ENCODE measurements at regions not wholly inside any gene's neighbourhood (a gene's known extent, or its start where the extent isn't known, plus 50 kb on each side); places are given as distances from the start of the nearest gene placed in this dataset.

DNA sequence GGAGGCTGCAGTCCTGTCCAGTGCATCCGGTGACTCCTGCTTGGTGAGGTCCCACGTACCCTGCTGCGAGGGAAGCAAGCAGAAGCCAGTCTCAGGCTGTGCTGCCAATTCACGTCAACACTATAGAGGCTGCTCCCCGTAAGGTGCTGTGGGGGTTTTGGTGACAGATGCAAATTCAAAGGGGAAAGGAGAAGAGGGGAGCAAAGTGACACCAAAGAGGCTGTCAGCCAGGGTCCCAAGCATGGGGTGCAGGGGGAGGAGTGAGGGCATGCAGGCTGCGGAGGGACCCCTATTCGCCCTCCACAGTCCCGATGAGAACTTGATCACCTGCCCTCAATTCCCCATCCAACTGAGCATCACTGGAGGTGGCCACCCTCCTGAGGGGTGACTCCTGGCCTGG is 179.4 kb upstream of the HS6ST1 start:
- no peak for DNase-seq

DNA sequence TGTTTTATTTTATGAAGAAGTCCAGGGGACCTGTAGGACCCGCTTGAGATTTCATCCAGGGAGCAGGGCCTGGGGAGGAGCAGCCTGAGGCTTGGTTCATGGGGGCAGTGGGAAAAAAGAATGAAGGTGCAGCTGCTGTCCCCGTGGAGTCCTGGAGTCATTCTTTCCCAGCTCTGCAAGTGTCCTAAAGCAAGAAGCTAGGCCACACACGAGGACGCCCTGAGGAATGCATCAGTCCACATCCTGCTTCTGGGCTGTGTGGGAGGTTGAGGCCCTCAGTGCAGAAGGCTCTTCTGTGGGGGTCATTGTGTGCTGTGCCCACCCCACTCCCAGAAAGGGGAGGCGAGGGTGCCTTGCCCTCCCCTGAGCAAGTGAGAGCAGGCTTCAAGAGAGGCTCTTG is 179.9 kb upstream of the HS6ST1 start:
- DNase-seq, result no peak

DNA sequence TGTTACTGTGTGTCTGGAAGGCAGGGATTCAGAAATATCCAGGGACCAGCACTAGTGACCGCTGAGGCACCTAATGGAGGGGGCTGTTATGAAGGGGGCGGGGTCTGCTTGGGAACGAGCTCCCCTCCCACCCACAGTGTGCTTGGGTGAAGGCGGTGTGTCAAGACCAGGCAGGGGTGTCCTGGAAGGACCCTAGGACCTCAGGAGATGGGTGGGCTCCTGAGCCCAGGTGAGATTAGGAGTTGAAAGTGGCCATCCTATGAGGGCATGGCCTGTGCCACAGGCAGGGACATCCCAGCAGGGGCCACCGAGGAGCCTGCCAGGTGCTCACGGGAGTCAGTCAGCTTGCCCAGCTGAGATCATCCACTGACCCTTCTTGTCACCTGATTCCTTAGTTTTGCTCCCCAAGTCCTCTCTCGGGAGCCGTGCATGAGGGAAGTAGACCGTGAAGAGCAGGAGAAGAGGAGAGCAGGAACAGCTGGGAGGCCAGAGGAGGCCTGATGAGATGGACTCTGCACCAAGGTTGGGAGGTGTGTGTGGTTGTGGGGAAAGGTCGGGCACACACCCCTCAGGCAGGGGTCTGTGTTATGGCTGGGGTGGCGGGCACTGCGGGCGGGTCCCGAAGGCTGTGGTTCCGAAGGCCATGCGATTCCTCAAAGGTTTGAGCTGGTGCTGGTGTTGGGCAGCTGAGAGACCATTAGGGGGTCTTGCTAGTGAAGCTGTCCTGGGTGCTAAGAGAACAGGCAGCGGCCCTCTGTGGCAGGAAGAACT is 180.9 kb upstream of the HS6ST1 start:
- no peak for DNase-seq

DNA sequence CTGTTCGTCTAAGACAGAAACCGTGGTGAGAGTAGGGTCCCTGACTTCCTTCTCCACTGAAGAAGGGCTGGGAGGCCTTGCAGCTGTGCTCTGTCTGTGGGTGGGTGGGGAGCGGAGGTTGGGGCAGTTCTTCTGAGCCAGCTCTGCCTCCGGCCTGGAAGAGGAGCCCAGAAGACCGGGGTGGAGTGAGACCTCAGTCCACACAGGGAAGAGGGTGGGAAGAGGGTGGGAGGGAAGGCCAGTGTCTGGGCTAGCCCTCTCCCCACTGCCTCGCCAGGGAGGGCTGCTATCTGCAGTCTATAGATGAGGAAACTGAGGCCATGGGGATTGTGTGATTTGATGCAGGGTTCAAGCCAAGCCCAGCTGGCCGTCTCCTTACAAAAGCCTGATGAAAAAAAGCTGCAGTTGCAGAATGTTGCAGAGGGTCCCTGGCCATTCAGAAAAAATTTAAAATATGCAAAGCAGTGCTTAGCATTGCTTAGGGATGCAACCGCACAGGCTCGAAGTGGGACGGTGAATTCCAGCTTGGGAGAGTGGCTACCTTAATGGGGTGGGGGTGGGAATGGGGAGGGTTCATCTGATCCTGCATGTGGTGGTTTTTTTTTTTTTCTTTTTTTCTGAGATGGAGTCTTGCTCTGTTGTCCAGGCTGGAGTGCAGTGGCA is 181.6 kb upstream of the HS6ST1 start:
- DNase-seq, result no peak

DNA sequence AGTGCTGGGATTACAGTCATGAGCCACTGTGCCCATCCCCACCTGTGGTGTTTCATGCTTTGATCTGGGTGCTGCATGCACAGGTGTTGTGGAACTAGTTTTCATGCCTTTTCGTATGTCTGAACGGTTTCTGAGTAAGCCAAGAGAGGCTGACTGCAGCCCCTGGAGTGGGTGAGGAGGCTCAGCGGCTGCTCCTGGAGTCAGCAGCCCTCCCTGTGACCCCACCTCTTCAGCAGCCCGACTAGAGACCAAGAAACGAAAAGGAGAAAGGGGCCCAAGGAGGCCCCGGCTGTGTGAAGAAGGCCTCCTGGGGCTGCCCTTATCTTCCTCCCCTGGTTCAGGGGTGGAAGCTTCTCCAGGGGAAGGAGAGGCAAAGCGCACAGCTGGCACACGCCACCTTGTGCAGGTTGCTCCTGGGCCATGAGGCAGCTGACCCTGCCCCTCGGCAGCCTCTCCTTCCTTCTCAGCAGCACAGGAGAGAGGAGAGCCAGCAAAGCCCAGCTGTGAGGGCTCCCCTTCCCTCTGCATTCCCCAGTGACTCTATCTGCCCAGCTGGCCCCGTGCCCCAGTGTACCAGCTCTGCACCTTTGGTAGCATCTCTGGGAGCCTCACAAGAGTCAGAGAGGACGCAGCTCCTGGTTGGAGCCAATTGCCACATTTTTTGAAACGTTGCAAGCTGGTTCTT is 182.5 kb upstream of the HS6ST1 start:
- DNase-seq, result no peak

DNA sequence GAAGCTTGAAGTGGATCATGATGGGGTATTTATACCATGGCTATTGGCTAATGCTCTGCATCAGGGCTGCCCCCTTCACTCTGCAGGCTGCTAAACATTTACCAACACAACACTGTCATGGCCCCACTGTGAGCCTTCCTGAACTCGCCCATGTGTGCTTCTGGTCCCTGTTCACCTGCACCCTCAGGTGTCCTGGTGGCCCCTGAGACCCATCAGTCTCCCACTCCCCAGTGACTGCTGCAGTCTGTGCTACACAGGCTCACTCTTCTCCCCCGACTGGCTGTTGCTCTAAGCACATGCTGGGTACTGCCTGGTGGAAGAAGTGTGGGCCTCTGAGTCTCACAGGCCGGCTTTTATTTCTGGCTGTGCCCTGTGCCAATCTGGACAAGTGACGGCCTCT is 183.0 kb upstream of the HS6ST1 start:
- no peak for DNase-seq

DNA sequence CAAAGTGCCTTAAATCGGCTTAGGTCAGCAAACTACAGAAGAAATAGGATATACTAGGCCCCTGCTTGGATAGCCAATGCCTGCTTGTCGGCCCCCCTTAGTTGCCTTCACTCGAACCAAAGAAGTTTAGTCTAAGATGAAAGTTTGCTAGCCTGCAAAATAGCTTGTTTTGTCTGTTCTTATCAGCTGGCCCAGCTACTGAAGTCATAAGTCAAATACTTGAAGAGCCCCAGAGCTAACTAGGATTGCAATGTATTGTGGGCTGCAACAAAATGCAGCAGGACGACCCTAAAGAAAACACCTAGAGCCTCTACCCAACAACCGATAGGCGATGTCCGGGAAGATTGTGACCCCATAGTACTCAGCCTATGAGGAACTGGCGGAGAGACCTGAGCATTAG is 183.5 kb upstream of the HS6ST1 start:
- DNase-seq, result no peak

DNA sequence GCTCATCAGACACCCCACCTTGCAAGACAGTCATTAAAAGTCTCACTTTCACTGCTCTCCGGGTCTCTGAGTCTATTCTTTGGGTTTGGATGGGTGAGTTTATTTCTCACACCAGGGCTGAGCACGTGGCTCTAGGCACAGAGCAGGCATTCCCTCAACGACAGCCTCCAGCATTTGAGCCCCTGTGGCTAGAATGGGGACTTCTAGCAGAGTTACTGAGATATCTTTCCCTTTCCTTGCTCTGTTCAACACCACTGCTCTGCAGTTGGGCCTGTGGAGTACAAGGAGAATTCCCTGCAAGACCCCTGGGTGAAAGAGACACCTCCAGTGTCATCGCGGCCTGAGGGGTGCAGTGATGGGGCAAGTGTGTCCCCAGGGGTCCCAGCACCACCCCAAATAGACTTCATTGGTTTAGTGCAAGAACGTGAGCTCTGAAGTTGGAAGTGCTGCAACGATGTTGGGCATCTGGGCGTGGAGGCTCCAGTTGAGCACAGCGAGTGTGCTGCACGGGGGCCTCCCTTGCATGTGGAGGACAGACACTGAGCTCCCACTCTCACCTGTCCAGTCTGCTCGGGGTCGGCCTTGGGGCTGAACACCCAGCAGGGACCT is 184.1 kb upstream of the HS6ST1 start:
- no peak for DNase-seq

DNA sequence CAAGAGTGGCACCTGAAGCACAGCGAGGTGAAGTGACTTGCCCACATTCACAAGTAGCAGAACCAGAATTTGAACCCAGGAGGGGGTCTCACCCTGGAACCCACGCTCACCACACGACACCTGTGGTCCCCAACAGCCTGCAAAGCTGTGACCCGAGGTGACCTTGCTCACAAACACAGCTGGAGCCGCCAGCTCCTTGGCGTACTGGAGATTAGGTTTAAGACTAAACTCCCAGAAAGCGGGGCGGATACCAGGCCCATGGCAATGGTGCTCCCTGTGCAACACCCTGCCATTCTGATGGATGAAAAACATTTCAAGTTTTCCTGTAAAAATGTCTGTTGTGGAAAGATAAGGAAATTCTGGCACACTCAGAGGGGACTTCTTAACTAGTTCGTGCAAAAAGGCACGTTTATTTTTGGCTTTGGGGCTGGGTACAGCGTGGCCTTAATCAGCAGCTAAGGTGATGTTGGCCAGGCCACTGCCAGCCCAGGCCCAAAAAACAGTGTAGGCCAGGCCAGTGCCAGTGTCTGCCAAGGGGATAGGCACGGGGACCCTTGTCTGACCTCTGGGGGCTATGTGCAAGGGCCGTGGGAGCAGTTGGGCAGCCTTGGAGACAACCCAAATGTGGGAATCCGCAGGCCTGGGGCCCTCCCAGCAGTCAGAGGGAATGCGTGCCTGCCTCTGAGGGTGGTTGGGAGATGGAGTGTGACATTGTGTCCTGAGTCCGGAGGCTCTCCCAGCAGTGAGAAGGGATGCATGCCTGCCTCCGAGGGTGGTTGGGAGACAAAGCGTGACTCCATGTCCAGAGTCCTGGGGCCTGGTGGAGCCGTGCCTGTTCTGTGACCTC is 185.0 kb upstream of the HS6ST1 start:
- DNase-seq, result no peak

DNA sequence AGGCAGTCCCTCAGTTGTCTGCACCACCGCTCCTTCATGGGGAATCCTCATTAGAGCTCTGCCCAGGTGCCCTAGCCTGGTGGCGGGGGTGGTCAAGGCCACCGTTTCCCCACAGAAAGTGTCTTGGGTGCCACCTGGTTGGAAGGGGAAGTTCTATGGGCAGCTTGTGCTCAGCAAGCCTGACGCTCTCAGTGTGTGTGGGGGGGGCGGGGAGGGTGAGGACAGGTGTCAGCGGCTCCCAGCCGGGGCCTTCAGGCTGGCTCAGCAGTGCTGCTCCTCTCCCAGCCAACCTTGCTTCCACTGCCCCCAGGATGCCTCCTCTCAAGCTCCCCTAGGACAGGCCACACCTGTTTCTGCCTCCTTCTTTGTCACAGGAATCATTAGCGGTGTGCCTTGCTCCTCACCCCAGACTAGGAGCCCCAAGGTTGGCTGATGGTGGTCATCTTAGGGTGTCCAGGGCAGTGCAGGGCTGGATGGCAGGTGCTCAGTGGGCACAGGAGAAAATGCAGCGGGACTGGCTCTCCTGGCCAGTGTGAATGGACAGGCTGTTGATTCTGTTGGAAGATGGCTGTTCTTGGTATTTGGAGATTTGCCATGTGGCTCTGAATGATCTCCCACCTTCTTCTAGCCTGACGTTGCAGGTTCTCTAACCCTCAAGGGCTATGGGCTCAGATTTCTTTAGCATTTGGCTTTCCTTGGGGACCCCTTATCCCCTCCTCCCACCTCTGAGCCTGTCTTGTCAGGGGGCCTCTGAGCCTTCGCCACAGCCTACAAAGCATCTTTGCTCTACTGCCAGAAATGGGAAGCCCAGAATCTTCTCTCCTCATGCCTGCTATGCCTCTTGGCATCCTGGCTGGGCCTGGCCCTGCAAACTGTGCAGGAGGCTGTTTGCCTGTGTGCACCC is 185.8 kb upstream of the HS6ST1 start:
- peak; percentile 15 for DNase-seq

DNA sequence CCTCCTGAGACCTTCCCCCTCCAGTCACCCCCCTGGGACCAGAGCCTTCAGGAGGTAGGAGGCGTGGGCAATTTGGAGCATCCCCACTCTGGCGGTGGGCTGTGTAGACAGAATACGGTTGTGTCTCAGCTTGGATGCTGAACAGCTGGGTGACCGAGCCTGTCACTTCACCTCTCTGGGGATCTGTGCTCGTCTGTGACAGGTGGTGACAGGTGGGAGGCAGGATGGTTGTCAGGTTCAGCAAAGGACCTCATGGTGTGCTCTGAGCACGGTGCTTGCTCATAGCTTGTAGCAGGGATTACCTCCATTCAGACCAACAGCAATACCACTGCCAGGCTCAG is 186.5 kb upstream of the HS6ST1 start:
- DNase-seq, result no peak

DNA sequence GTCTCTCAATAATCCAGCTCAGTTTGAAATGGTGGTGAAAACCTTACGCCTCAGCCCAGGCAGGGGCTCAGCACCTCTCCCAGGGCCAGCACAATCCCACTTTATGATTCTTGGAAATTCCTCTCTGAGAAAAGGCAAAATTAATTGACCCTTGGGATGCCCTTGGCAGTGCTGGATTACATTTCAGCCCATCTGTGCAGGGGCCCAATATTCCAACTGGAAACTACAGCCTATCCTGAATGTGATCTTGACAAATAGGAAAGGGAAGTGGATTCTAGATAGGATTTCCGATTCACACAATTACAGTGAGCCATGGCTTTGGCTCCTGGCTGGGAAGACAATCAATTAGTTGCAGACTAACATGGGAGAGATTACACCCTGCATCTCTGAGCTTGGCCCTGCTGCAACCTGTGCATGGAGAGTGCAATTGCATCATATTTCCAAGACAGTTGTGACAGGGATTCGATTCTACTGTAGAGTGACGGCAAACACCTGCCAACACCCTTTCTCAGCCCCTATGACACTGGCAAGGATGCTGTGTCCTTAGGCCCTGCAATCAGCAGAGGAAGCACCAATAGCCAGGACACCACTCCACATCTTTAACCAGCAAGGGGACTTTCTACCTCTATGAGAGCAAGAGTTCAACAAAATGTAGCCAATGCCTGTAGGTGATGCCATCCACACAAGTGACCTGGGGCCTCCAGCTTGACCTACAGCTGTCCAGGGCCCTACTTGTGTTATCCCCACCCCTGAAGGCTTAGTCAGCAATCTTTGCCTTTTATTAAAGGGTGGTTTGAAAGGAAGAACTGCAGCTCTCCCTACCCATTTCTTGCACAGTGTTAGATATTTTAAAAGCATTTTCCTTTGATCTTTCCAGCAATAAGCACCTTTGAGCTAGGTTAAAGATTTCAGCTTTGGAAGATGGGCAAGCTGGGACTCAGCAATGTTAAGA is 187.2 kb upstream of the HS6ST1 start:
- no peak for DNase-seq

DNA sequence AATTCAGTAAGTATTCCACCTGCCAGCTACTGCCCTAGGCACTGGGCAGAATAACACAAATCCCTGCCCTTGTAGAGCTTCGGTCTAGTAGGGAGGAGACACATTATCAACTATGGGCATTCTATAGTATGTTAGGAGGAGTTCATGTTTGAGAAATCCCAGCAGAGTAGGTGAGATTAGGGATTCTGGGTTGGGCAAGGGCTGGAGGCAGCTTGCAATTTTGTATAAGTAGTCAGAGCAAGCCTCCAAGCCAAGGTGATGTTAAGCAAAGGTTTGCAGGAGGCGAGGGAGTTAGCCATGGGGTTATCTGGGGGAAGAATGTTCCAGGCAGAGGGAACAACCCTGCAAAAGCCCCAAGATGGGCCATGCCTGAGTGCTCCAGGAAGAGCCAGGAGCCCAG is 187.9 kb upstream of the HS6ST1 start:
- no peak for DNase-seq

DNA sequence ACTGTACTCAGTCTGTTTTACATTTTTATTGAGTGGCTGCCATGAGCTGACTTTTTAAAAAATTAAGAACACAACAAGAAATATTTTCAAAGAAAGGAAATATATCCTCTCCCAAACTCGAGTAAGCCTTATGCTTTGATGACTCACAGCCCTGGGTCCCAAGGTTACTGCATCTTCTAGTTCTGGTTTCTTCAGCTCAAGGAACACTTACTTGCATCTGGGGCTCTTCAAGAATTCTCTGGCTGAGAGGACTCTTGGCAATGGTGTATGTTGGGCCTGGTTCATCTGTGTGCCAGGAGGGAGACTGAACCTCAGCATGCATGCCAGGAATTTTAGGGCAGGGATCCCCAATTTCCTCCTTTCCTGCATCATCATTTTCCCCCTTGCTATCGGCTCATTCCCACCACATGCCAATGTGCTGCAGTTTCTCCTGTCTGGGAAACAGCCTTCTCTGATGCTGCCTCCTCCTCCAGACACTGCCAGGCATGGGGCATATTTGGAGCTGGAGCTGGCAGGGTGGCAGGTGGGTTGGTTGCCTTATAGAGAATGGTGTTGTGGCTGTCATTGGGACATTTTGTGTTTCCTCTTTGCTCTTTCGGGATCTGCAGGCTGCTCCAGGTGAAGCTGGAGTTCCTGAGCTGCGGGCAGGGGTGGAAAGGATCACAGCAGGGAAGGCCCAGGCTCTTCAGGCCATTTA is 192.2 kb upstream of the HS6ST1 start:
- DNase-seq, result no peak

DNA sequence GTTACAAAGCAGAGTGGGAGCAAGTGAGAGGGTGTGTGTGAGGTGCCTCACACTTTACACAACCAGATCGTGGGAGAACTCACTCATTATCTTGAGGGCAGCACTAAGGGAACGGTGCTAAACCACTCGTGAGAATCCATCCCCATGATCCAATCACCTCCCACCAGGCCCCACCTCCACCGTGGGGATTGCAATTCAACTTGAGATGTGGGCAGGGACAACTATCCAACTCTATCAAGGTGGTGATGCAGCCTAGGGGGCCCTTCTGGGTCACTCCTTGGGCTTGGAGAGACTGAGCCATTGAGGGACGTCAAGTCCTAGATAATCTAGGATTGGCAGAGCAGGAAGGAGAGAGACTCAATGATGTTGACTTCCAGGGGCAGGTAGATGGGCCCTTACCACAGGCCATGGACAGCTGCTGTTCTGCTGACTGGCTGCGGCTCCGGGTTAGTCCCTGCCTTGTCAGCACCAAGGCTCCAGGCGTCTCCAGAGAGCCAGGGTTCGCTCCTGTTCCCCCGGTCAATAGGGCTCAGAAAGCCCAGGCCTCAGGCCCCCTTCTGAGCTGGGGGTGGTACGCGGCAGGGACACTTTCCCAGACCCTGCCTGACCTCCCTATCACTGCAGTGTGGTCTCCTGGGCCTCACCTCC is 193.2 kb upstream of the HS6ST1 start:
- DNase-seq, result no peak

DNA sequence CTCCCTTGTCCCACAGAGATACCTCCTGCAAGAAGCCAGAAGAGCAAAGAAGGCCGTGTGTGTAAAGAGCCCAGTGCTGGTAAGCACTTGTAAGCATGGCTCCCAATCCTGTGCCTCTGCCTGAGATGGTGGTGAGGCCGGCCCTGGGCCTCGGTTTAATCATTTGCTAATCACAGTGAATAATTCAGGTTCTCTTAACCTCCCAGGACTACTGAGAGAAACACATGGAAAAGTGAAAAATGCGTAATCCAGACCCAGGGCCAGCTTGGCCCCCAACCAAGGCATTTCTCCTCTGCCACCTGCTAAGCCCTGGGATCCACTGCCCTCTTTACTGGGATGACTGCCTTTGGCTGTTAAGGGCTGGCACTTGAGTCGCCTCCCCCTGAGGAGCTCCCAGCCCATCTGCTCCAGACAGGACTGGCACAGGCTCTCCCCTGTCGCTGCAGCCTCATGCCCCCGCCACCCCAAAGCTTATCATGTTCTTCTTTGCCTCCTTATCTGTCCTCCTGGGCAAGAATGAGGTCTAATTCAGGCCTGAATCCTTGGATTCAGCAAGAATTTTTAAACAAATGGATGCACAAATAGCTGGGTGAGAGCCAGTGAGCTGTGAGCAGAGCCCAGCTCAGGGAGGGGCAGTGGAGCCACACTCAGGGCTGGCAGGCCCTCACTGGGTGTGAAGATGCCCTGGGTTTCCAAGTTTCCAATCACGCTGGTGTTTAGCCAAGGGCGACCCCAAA is 193.9 kb upstream of the HS6ST1 start:
- no peak for DNase-seq

DNA sequence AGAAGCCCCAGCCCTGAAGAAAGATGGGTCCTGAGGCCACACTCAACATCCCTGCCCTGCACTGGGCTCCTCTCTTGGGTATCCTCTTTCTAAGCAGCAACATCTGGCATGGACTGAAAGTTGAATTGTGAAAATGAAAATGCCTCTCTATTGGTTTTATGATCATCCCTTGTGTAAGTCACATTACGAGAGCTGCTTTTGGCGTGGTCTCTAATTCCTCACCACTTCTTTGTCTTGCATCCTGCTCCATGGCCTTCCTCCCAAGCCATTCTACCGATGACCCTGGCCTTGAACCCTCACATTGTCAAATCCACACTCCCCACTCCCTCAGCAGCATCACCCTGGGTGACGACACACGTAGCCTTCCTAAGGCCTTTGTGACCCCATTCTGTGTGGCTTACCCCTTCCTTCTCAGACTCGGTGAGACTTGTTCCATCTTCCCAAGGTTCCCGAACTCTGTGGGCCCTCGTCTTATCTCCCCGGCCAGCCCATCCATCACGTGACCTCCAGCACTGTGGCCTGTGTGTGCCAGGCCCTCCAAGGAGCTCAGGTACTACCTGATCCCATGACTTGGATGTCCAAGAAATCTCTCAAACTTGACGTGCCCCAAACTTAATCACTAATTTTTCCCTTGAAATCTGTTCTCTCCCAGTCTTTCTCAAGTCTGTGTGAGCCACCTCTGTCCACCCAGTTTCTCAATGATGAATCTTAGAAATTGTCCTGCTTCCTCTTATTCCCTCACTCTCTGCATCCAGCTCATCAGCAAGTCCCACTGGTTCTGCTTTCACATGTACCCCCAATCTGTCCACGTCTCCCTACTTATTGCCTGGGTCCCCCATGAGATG is 194.7 kb upstream of the HS6ST1 start:
- no peak for DNase-seq

DNA sequence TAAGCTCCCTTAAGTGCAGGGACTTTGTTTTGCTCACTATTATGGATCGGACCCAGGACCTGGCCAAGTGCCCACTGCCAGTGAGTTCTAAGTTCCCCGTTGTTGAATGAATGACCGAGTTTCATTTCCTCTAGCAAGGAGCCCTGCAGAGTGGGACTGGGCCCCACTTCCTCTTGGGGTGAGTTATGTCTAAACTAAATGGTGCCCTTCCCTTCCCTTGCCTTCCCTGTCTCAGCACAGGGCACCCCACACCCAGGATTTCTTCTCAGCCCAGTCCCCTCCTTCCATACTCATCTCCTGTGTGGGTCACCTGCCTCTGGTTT is 195.3 kb upstream of the HS6ST1 start:
- no peak for DNase-seq
